ENCODE measurements at regions not wholly inside any gene's neighbourhood (a gene's known extent, or its start where the extent isn't known, plus 50 kb on each side); places are given as distances from the start of the nearest gene placed in this dataset.

DNA sequence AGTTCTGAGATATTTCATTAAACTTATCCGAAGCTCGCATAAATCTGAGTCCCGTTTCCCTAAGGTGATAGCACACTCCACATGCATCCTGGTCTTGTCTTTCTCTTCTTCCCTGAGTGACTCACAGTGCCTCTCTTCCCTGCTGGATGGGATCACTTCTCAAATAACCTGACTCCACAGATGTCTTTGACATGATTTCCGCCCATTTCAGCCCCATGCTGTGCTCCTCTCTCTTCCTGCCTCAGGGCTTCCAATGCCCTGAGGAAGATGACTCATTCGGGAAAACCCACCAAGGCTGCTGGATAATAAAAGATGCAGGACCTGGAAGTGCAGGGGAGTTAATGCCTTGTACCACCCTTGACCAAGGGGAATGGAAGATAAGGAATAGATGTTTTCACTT is 441.7 kb upstream of the SOX11 start:
- no peak overlapping the region for H3K4me3 ChIP-seq (ENCODE audit: low read depth, low read length)
- H3K9me3 ChIP-seq (ENCODE audit: control insufficient read depth, insufficient read depth, low read depth, low read length), result no peaks in the 10 kb centered on the region
- H3K27ac ChIP-seq (ENCODE audit: extremely low read depth, low read depth, low read length), result no peak overlapping the region
- no peak for TF ChIP-seq HOXA7 (CRISPR knock-in tag; IDR thresholded peaks at IDR 0.05; ENCODE audit: borderline replicate concordance)
- TF ChIP-seq MEIS1 (CRISPR knock-in tag; IDR thresholded peaks at IDR 0.05; ENCODE audit: borderline replicate concordance), result no peak
- no peak for TF ChIP-seq ZIC2 (tag by site-specific recombination; IDR thresholded peaks at IDR 0.05)
- TF ChIP-seq ZNF132 (tag by site-specific recombination; IDR thresholded peaks at IDR 0.05; ENCODE audit: borderline replicate concordance), result no peak
- TF ChIP-seq ZNF19 (tag by site-specific recombination; IDR thresholded peaks at IDR 0.05; ENCODE audit: low read depth), result no peak
- TF ChIP-seq PBX3 (CRISPR knock-in tag; IDR thresholded peaks at IDR 0.05), result no peak
- no peak for TF ChIP-seq ZBTB44 (tag by site-specific recombination; IDR thresholded peaks at IDR 0.05)
- TF ChIP-seq SETDB1 (IDR thresholded peaks at IDR 0.05; ENCODE audit: insufficient read length, low read length), result no peak
- TF ChIP-seq REST (tag by site-specific recombination; IDR thresholded peaks at IDR 0.05), result no peak
- no peak for TF ChIP-seq ZNF184 (tag by site-specific recombination; IDR thresholded peaks at IDR 0.05)
- no peak for TF ChIP-seq ZNF133 (tag by site-specific recombination; IDR thresholded peaks at IDR 0.05)
- no peak for TF ChIP-seq ZNF701 (tag by site-specific recombination; IDR thresholded peaks at IDR 0.05)
- TF ChIP-seq HIC1 (tag by site-specific recombination; IDR thresholded peaks at IDR 0.05), result no peak
- TF ChIP-seq ZNF221 (tag by site-specific recombination; IDR thresholded peaks at IDR 0.05; ENCODE audit: borderline replicate concordance), result no peak
- no peak for TF ChIP-seq ZNF157 (tag by site-specific recombination; IDR thresholded peaks at IDR 0.05)
- TF ChIP-seq, protein P1, sequence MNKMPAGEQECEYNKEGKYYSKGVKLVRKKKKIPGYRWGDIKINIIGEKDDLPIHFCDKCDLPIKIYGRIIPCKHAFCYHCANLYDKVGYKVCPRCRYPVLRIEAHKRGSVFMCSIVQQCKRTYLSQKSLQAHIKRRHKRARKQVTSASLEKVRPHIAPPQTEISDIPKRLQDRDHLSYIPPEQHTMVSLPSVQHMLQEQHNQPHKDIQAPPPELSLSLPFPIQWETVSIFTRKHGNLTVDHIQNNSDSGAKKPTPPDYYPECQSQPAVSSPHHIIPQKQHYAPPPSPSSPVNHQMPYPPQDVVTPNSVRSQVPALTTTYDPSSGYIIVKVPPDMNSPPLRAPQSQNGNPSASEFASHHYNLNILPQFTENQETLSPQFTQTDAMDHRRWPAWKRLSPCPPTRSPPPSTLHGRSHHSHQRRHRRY (tag by site-specific recombination; IDR thresholded peaks at IDR 0.05), result no peak
- POLR2A ChIA-PET, result no interaction called here
- no peaks in the 10 kb centered on the region for H3K4me1 ChIP-seq (ENCODE audit: control insufficient read depth, insufficient read depth, low read length)
- CTCF ChIA-PET, result no interaction called here
- H3K36me3 ChIP-seq (ENCODE audit: control insufficient read depth in 2 of 2, insufficient read depth in 1 of 2, low read length in 2 of 2), result no peaks in the 10 kb centered on the region

GRCh38 chr2:5253263-5253662 is 438.9 kb upstream of the SOX11 start:
- ChIA-PET CTCF (no interaction called here), POLR2A (no interaction called here)
- Histone ChIP-seq H3K27ac (ENCODE audit: extremely low read depth, low read depth, low read length) (no peak overlapping the region), H3K9me3 (ENCODE audit: control insufficient read depth, insufficient read depth, low read depth, low read length) (no peaks in the 10 kb centered on the region), H3K36me3 (ENCODE audit: control insufficient read depth in 2 of 2, insufficient read depth in 1 of 2, low read length in 2 of 2) (no peaks in the 10 kb centered on the region), H3K4me3 (ENCODE audit: low read depth, low read length) (no peak overlapping the region), H3K4me1 (ENCODE audit: control insufficient read depth, insufficient read depth, low read length) (no peaks in the 10 kb centered on the region)
- TF ChIP-seq ZNF585B (tag by site-specific recombination; IDR thresholded peaks at IDR 0.05) (no peak), ZNF239 (tag by site-specific recombination; IDR thresholded peaks at IDR 0.05) (no peak), AEBP2 (tag by site-specific recombination; IDR thresholded peaks at IDR 0.05; ENCODE audit: borderline replicate concordance) (no peak), SCRT2 (tag by site-specific recombination; IDR thresholded peaks at IDR 0.05) (no peak), ZNF473 (tag by site-specific recombination; IDR thresholded peaks at IDR 0.05) (no peak)
- TF ChIP-seq, protein P1 (tag by site-specific recombination; IDR thresholded peaks at IDR 0.05), result no peak
- TF ChIP-seq, protein P2, sequence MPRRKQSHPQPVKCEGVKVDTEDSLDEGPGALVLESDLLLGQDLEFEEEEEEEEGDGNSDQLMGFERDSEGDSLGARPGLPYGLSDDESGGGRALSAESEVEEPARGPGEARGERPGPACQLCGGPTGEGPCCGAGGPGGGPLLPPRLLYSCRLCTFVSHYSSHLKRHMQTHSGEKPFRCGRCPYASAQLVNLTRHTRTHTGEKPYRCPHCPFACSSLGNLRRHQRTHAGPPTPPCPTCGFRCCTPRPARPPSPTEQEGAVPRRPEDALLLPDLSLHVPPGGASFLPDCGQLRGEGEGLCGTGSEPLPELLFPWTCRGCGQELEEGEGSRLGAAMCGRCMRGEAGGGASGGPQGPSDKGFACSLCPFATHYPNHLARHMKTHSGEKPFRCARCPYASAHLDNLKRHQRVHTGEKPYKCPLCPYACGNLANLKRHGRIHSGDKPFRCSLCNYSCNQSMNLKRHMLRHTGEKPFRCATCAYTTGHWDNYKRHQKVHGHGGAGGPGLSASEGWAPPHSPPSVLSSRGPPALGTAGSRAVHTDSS (tag by site-specific recombination; IDR thresholded peaks at IDR 0.05), result no peak
